ENCODE measurements at regions not wholly inside any gene's neighbourhood (a gene's known extent, or its start where the extent isn't known, plus 50 kb on each side); places are given as distances from the start of the nearest gene placed in this dataset.

DNA sequence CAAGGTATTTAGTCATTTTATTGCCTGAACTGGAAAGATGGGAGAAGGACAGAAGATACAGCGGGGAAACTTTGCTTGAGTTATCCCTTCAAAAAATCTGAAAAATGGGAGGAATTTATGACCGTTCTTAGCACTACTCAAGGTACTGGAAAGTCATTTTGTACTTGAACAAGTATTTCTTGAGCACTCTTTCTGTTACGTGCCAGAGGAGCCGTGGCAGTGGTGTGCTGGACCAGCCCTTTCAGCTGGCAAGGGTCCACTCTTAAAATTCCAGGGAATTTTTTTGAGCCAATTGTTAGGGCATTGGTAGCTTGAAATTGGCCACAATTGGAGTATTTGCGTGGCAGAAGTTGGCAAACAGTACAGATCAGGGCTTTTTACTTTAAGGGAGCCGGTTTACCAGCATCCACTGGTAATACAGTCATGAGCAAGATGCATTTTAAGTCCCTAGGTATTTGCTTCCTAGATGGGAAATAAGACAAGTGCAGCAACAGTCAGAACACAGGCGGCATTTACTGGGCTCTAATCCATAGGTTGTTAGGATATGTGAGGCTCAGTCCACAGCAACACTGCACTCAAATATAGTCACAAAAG lies 145.9 kb upstream of the ST8SIA2 start:
- Mint-ChIP-seq H3K4me3 (no peak overlapping the region), H3K4me1 (no peaks in the 10 kb centered on the region), H3K27ac (no peak overlapping the region), H3K27me3 (ENCODE audit: low read depth in 3 of 3) (peaks cover 6 to 10% (median 9%) of the 10 kb centered on the region in 3 donors), H3K9me3 (peaks cover 0 to 6% (median 0%) of the 10 kb centered on the region in 7 donors), H3K36me3 (no peaks in the 10 kb centered on the region)
- Histone ChIP-seq H3K4me2 (replicated peaks; ENCODE audit: extremely low read depth, low read length, poor library complexity, severe bottlenecking) (no peak overlapping the region), H3K27me3 (ENCODE audit: control insufficient read depth in 2 of 2, insufficient read depth in 2 of 2, low read length in 2 of 2) (peaks cover 0 to 4% of the 10 kb centered on the region in 2 donors), H3K9ac (ENCODE audit: insufficient read depth, low read length, poor library complexity, severe bottlenecking) (no peak overlapping the region), H3K4me1 (ENCODE audit: control insufficient read depth in 1 of 2, insufficient read depth in 2 of 2, low read length in 2 of 2) (no peaks in the 10 kb centered on the region), H3K4me3 (replicated peaks in 1 of 3; ENCODE audit: low read depth in 2 of 3, low read length in 3 of 3) (no peak overlapping the region), H2AFZ (ENCODE audit: insufficient read depth, low read depth, low read length, poor library complexity, severe bottlenecking) (no peak overlapping the region), H4K20me1 (ENCODE audit: insufficient read depth, low read length) (no peaks in the 10 kb centered on the region), H3K36me3 (replicated peaks in 1 of 2; ENCODE audit: control insufficient read depth in 1 of 2, insufficient read depth in 2 of 2, low read length in 2 of 2) (no peaks in the 10 kb centered on the region), H3K9me3 (replicated peaks in 1 of 2; ENCODE audit: control insufficient read depth in 1 of 2, insufficient read depth in 1 of 2, low read length in 2 of 2) (no peaks in the 10 kb centered on the region), H3K27ac (ENCODE audit: low read depth in 1 of 2, low read length in 2 of 2) (no peak overlapping the region), H3K79me2 (ENCODE audit: insufficient read depth, low read length) (no peaks in the 10 kb centered on the region)
- no peak for DNase-seq
- WGBS (ENCODE audit: insufficient coverage), result 90% methylated on average over 6 of the region's 7 CpGs
- TF ChIP-seq, protein P1, sequence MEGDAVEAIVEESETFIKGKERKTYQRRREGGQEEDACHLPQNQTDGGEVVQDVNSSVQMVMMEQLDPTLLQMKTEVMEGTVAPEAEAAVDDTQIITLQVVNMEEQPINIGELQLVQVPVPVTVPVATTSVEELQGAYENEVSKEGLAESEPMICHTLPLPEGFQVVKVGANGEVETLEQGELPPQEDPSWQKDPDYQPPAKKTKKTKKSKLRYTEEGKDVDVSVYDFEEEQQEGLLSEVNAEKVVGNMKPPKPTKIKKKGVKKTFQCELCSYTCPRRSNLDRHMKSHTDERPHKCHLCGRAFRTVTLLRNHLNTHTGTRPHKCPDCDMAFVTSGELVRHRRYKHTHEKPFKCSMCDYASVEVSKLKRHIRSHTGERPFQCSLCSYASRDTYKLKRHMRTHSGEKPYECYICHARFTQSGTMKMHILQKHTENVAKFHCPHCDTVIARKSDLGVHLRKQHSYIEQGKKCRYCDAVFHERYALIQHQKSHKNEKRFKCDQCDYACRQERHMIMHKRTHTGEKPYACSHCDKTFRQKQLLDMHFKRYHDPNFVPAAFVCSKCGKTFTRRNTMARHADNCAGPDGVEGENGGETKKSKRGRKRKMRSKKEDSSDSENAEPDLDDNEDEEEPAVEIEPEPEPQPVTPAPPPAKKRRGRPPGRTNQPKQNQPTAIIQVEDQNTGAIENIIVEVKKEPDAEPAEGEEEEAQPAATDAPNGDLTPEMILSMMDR (IDR thresholded peaks at IDR 0.05), result no peak
- intact Hi-C loops (cut with micrococcal nuclease), result no loop called here

DNA sequence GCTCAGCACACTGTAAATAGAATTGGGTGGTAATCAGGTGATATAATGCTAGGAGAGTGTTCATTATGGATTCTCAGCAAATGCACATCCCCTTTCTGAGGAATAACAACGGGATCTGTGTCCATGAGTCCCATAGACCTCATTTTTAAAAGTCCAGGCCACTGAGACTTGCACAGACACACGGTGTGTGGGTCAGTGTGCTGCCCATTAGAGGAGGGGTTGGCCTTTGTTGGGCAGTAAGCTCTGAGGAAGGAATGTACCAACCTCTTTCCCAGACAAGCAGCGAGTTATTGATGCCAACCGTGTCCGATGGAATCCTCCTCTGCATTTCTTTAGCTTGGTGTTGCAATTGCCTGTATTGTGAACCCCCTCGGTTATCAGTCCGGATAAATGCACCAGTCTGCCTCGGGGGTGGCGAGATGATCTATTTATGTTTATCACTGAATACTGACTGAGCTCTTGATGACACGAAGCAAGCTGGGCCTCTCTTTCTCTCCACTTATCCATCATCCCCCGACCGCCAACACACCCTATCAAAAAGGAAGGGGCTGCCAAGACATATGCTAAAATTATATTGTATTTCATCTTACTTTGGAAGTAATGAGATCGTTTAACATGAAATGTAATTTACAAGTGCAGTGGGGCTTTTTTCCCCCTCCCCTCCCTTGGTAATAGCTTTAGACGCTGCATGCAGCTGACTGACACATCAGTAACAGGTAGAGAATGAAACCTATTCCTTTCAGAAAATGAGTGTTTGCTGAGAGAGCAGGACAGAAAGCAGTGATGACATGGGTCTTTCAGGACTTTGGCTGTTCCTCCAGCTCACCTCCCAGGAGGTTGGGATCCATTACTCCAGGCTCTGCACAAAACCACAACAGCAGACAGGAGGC lies 126.6 kb upstream of the ST8SIA2 start:
- no peaks in the 10 kb centered on the region for H3K4me1 Mint-ChIP-seq
- H4K20me1 ChIP-seq (ENCODE audit: insufficient read depth, low read length), result no peaks in the 10 kb centered on the region
- 100% methylated on average over 3 of the region's 14 CpGs for WGBS (ENCODE audit: insufficient coverage)
- no peaks in the 10 kb centered on the region for H3K4me1 ChIP-seq (ENCODE audit: control insufficient read depth in 1 of 2, insufficient read depth in 2 of 2, low read length in 2 of 2)
- H2AFZ ChIP-seq (ENCODE audit: insufficient read depth, low read depth, low read length, poor library complexity, severe bottlenecking), result no peak overlapping the region
- no peaks in the 10 kb centered on the region for H3K27me3 ChIP-seq (ENCODE audit: control insufficient read depth in 2 of 2, insufficient read depth in 2 of 2, low read length in 2 of 2)
- no peak for DNase-seq
- no peaks in the 10 kb centered on the region for H3K79me2 ChIP-seq (ENCODE audit: insufficient read depth, low read length)
- no peaks in the 10 kb centered on the region for H3K36me3 ChIP-seq (replicated peaks in 1 of 2; ENCODE audit: control insufficient read depth in 1 of 2, insufficient read depth in 2 of 2, low read length in 2 of 2)
- H3K9ac ChIP-seq (ENCODE audit: insufficient read depth, low read length, poor library complexity, severe bottlenecking), result no peak overlapping the region
- no peak overlapping the region for H3K4me3 Mint-ChIP-seq
- intact Hi-C loops (cut with micrococcal nuclease), result no loop called here
- no peaks in the 10 kb centered on the region for H3K36me3 Mint-ChIP-seq
- no peaks in the 10 kb centered on the region for H3K9me3 ChIP-seq (replicated peaks in 1 of 2; ENCODE audit: control insufficient read depth in 1 of 2, insufficient read depth in 1 of 2, low read length in 2 of 2)
- peaks cover 4 to 7% (median 7%) of the 10 kb centered on the region in 3 donors for H3K27me3 Mint-ChIP-seq (ENCODE audit: low read depth in 3 of 3)
- no peak overlapping the region for H3K27ac ChIP-seq (ENCODE audit: low read depth in 1 of 2, low read length in 2 of 2)
- TF ChIP-seq, protein P1 (IDR thresholded peaks at IDR 0.05), result no peak
- H3K9me3 Mint-ChIP-seq, result peaks cover 0 to 5% (median 0%) of the 10 kb centered on the region in 7 donors
- no peak overlapping the region for H3K4me2 ChIP-seq (replicated peaks; ENCODE audit: extremely low read depth, low read length, poor library complexity, severe bottlenecking)
- H3K4me3 ChIP-seq (replicated peaks in 1 of 3; ENCODE audit: low read depth in 2 of 3, low read length in 3 of 3), result no peak overlapping the region
- no peak overlapping the region for H3K27ac Mint-ChIP-seq

Data from CD14-positive monocyte (primary cell).